HPDE6-E6E7 (cell line): ENCODE measurements at regions not wholly inside any gene's neighbourhood (a gene's known extent, or its start where the extent isn't known, plus 50 kb on each side); places are given as distances from the start of the nearest gene placed in this dataset.
"Not testable (repeated sequence)": the region's sequence is repeated elsewhere in the genome, so short reads cannot be mapped to it uniquely, and the experiment has no call there.

Experiments
- DNase-seq: peaks from one replicate; pipeline ENCODE4 v3.0.0; 2011; ENCODE audit warnings: missing footprints; ENCODE audit errors: extremely low spot score

GRCh38 chr17:34740565-34741520, 161.5 kb downstream of the TMEM132E start:
- DNase-seq = no peak

GRCh38 chr17:34739386-34739785, 160.0 kb downstream of the TMEM132E start:
- no peak for DNase-seq

- not testable (repeated sequence) for DNase-seq
Observed at GRCh38 chr17:34737673-34738072, 158.3 kb downstream of the TMEM132E start.

GRCh38 chr17:34736611-34737010, 157.2 kb downstream of the TMEM132E start:
- no peak for DNase-seq

GRCh38 chr17:34733333-34733732, 154.0 kb downstream of the TMEM132E start:
- DNase-seq = no peak

- DNase-seq = no peak
Observed at GRCh38 chr17:34730816-34731215, 151.4 kb downstream of the TMEM132E start.

GRCh38 chr17:34728771-34729310, 149.5 kb downstream of the TMEM132E start:
- no peak for DNase-seq

GRCh38 chr17:34727601-34728000, 148.2 kb downstream of the TMEM132E start:
- no peak for DNase-seq

GRCh38 chr17:34726536-34727384, 147.4 kb downstream of the TMEM132E start:
- DNase-seq = no peak

GRCh38 chr17:34725725-34726124, 146.3 kb downstream of the TMEM132E start:
- no peak for DNase-seq

- no peak for DNase-seq
Observed at GRCh38 chr17:34725008-34725407, 145.6 kb downstream of the TMEM132E start.

- no peak for DNase-seq
Observed at GRCh38 chr17:34723875-34724274, 144.5 kb downstream of the TMEM132E start.

- no peak for DNase-seq
Observed at GRCh38 chr17:34721326-34721725, 141.9 kb downstream of the TMEM132E start.

GRCh38 chr17:34720760-34721159, 141.4 kb downstream of the TMEM132E start:
- no peak for DNase-seq

GRCh38 chr17:34719569-34719968, 140.2 kb downstream of the TMEM132E start:
- DNase-seq = no peak

GRCh38 chr17:34717092-34717491, 137.7 kb downstream of the TMEM132E start:
- DNase-seq = no peak

- no peak for DNase-seq
Observed at GRCh38 chr17:34716291-34716690, 136.9 kb downstream of the TMEM132E start.

GRCh38 chr17:34715504-34715903, 136.1 kb downstream of the TMEM132E start:
- DNase-seq = no peak

- DNase-seq = no peak
Observed at GRCh38 chr17:34714475-34715410, 135.4 kb downstream of the TMEM132E start.

GRCh38 chr17:34713687-34714086, 134.3 kb downstream of the TMEM132E start:
- DNase-seq = no peak
